ENCODE measurements at regions not wholly inside any gene's neighbourhood (a gene's known extent, or its start where the extent isn't known, plus 50 kb on each side); places are given as distances from the start of the nearest gene placed in this dataset.
A peak's percentile ranks its signal among the peaks of the same experiment; 100 is the strongest.

DNA sequence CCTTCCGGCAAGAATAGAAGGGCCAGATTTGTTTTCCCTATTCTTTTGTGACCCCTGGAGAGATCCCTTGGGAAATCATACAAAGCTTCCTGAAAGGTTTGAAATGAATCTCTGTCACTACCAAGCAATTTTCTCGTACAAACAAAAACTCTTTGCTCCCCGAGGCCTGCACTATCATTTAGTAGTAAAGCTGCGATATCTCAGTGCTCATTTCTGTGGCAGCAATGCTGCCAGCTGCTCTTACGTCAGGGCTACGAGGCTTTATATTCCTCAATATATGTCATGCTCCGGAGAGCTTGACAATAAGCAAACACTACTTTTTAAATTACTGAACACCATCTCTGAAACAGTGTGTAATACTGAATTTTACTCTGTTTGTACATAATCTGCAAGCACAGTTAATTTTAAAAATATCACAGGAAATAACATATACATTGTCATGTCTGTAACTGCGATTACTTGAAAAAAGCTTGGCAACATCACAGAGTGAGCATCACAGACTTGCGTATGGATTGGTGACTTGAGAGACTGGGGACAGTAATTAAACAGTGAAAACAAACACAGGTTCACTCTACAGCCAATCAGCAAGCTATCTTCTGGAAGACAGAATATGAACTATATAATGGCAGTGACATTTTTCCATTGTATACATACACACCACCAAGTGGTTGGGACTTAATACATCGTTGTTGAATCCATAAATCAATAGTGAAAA lies 403.3 kb upstream of the NETO1 start:
- DNase-seq = no peak

DNA sequence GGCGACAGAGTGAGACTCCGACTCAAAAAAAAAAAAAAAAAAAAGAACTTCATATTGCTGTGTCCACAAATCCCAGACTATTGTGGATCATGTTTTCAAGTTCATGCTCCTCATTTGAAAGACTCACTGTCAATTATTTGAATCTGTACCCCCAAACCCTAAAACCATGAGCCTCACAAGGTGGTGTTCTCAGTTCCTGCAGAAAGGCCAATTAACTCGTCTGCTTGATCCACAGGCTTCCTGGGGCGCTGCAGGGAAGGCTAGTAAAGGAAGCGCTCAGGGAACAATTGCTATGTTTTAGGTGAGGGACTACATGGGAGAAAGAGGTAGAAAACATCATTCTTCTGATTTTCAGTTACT lies 396.8 kb upstream of the NETO1 start:
- no peak for DNase-seq

GRCh38 chr18:73261923-73262322 lies 394.1 kb upstream of the NETO1 start:
- no peak for DNase-seq

DNA sequence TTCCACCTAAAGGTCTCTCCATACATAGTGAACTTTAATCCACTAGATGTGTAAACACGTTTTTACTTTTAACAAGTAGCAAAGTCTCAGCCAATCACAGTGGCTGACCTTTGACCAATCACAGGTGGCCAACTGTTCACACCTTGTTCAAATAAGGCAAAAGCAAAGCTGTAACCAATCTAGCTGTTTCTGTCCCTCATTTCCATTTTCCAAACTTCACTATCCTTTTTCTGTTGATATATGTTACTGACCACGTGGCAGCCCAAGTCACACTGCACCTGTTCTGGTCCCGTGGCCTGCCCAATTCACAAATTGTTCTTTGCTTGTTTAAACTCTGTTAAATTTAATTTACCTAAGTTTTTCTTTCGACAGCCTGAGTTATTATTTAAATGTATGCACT lies 393.5 kb upstream of the NETO1 start:
- no peak for DNase-seq

DNA sequence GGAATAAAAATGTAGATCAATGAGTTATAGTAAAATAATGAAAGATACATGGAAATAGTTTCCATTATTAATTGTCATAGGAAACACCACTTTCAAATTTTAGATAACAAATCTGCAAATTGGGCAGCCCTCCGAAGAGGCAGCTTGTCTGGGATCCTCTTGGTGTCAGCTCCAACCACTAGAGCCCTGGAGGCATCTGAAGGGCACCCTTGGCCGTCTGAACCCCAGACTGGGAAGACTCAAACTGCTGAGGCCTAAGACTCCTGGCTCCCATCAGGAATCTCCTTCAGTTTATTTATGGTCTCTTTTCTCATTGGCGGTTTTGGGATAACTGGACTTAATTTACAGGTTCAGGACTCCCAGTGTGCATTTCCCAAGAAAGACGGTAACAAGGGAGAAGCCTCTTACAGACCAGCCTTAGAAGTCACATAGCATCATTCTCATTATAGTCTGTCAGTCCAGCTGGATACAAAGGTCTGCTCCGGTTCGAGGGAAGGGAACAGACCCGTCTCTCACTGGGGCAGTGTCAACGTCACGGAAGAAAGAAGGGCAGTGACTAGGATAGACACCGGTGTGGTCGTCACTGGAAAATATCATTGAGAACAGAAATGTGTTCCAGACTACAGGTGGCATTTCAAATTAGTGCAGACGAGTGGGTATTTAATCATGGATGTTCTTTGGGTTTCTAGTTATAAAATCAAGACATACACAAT lies 390.7 kb upstream of the NETO1 start:
- DNase-seq = no peak

GRCh38 chr18:73254564-73254963 lies 386.8 kb upstream of the NETO1 start:
- DNase-seq = no peak

DNA sequence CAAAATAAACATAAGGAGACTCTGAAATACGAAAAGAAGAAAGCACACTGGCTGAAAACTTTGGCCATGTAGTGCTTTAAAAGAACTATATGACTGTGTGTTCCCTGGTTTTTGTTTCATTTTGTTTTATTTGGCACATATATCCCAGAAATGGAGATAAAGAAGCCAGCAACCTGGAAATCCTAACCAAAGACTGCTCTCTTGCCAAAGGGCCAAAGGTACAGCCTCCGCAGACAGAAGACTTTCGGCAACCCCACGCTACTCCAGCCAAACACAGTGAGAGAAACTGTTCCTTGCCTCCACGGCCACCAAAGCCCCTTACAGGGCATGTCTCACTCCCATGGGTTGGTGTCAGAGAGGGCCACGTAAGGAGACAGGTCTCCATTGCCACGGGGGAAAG lies 381.2 kb upstream of the NETO1 start:
- DNase-seq = no peak

- no peak for DNase-seq
Observed at GRCh38 chr18:73246763-73247162, 379.0 kb upstream of the NETO1 start.

GRCh38 chr18:73245345-73245744 lies 377.6 kb upstream of the NETO1 start:
- no peak for DNase-seq

DNA sequence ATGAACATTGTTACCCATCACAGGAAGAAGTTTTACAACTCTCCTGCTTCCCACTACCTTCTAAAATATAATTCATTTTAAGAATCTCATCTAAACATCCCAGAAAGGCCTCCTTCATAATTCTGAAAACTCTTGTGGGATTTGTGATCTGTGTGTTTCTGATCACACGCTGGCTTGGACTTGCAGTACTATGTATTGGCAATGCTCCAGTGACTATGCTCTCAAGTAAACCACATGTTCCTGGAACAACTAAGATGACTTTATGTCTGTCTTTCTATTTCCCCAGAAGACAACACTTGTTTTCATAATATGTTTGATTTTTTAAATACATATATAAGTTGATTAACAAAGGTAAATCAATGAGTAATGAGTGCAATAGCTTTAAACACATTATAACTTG lies 376.6 kb upstream of the NETO1 start:
- no peak for DNase-seq

- DNase-seq = no peak
Observed at GRCh38 chr18:73240899-73241298, 373.1 kb upstream of the NETO1 start.

GRCh38 chr18:73235921-73236320 lies 368.1 kb upstream of the NETO1 start:
- DNase-seq = no peak

DNA sequence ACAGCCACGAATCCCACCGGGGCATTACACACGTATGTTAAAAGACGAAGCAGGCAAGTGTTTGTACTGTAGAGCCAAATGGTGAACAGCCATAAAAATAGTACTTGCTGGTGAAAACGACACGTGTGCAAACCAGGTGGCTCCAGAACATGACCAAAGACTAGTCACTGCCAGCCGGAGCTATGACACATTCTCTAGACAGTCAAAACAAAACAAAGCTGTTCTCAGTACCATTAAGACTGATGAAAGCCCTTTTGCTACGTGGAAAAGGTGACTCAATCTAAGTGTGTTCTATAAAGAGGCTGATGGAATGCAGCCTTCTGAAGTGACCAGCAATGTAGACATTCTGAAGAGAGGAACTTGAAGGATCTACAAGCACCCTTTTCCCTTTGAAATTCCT lies 367.7 kb upstream of the NETO1 start:
- DNase-seq = peak; percentile 67

DNA sequence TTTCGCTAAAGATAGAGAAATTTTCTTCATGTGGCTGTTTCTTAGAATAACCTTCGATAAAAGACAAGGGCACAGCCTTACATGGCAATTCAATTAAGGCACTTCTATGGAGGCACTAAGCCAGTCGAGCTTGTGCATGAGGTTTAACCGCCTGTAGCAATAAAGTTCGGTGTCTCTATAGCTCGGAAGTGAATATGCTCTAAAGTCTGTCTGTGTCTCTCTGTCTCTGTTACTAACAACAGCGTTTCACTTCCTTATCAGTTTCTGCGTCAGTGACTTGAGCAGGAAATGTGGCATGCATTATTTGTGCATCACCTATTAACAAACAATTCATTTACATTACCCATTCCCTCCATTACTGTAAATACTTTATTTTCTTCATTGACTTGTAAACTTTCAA lies 365.1 kb upstream of the NETO1 start:
- DNase-seq = no peak

- no peak for DNase-seq
Observed at GRCh38 chr18:73220663-73221062, 352.9 kb upstream of the NETO1 start.

- no peak for DNase-seq
Observed at GRCh38 chr18:73218293-73218692, 350.5 kb upstream of the NETO1 start.

DNA sequence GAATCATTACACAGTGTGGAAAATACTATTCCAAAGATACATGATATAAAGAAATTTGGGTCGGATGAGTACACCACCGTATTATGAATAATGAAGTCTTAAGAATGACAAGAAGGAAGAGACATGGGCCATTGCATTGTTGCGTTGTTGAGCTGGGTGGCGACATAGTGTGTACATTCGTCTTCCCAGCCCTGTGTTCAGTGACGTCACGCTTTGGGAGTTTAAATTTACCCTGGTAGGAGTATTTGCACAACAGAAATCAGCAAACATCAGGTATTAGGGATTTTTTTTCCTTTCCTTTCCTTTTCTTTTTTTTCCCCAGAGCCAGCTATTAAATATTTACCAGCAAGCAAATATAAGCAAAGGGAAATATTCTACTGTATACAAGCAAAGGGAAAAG lies 347.2 kb upstream of the NETO1 start:
- no peak for DNase-seq

- DNase-seq = no peak
Observed at GRCh38 chr18:73212442-73212841, 344.7 kb upstream of the NETO1 start.

- DNase-seq = no peak
Observed at GRCh38 chr18:73201940-73202339, 334.2 kb upstream of the NETO1 start.

DNA sequence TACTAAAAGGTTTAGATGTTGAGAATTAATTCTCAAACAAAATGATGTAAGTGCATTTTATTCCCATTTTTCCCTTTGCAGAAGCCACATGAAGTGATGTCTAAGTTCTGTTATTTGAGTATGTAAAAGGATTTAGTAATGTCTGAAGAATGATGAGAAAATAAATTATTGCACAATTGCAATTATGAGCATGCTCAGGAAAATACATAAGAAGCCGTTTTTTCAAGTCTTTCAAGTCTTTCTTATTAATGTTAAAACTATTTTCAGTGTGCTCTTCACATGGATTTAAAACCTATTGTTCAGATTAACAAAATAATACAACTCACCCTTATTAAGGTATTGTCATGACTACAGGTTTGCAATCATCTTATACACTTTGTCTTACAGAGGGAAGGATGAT lies 331.4 kb upstream of the NETO1 start:
- no peak for DNase-seq

- DNase-seq = no peak
Observed at GRCh38 chr18:73189718-73190117, 321.9 kb upstream of the NETO1 start.

- no peak for DNase-seq
Observed at GRCh38 chr18:73168236-73168635, 300.4 kb upstream of the NETO1 start.

- DNase-seq = no peak
Observed at GRCh38 chr18:73164430-73164829, 296.6 kb upstream of the NETO1 start.

DNA sequence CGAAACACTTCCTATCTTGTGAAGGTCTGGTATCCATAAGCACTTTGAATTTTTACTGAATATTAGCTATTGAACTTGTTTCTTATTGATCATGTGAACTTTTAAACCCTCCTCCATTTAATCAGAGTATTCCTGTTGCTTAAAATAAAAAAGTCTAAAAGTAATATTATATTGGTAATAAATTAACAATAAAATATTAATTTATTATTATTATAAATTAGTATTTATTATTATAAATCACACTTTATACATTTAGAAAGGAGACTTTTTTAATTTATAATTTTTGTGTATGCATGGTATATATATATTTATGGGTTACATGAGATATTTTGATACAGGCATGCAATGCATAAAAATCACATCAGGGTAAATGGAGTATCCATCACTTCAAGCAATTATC lies 295.4 kb upstream of the NETO1 start:
- DNase-seq = no peak

- DNase-seq = no peak
Observed at GRCh38 chr18:73156117-73156516, 288.3 kb upstream of the NETO1 start.

Measured in amniotic stem cell (primary cell).